Muscle of leg (tissue), 3 donors: ENCODE measurements at regions not wholly inside any gene's neighbourhood (a gene's known extent, or its start where the extent isn't known, plus 50 kb on each side); places are given as distances from the start of the nearest gene placed in this dataset.
"Not testable (repeated sequence)": the region's sequence is repeated elsewhere in the genome, so short reads cannot be mapped to it uniquely, and the experiment has no call there.

Experiments used
- DNase-seq: peaks from one replicate; pipeline ENCODE4 v3.0.0; 2013
- H3K27ac ChIP-seq: one replicate; pipeline ENCODE4 v1.5.1; 2013; ENCODE audit warnings: mild to moderate bottlenecking, low read length, control low read depth
- H3K27me3 ChIP-seq: one replicate; pipeline ENCODE4 v1.6.1; 2013; ENCODE audit warnings: low read length; ENCODE audit not compliant: control insufficient read depth, insufficient read depth
- H3K36me3 ChIP-seq: one replicate; pipeline ENCODE4 v1.6.1; 2013; ENCODE audit warnings: low read length; ENCODE audit not compliant: control insufficient read depth, insufficient read depth
- H3K4me1 ChIP-seq: one replicate; pipeline ENCODE4 v1.6.1; 2013; ENCODE audit warnings: low read length; ENCODE audit not compliant: control insufficient read depth, insufficient read depth
- H3K4me3 ChIP-seq: one replicate; pipeline ENCODE4 v1.5.1; 2013; ENCODE audit warnings: low read length, control low read depth
- H3K9me3 ChIP-seq: replicated peaks from 2 replicates; pipeline ENCODE4 v1.6.1; 2013; ENCODE audit warnings: low read depth, low read length; ENCODE audit not compliant: control insufficient read depth
- WGBS: methylation state at CpG from one replicate; pipeline ENCODE4 v1.1.5; 2013; ENCODE audit warnings: missing lambda C conversion rate; ENCODE audit not compliant: insufficient coverage; 5-methylcytosine and 5-hydroxymethylcytosine counted together

- Histone ChIP-seq H3K9me3 (no peaks in the 10 kb centered on the region), H3K4me1 (no peaks in the 10 kb centered on the region), H3K27me3 (no peaks in the 10 kb centered on the region), H3K27ac (no peak overlapping the region), H3K36me3 (no peaks in the 10 kb centered on the region), H3K4me3 (no peak overlapping the region)
- WGBS: no CpG with 5 or more reads among the region's 1 CpG
- no peak for DNase-seq
These were observed 113.1 kb upstream of the XIRP2 start for GRCh38 chr2:166775176-166775575.

GRCh38 chr2:166773308-166773949 lies 114.9 kb upstream of the XIRP2 start:
- H3K4me1 ChIP-seq: no peaks in the 10 kb centered on the region
- no CpG with 5 or more reads among the region's 3 CpGs for WGBS
- DNase-seq: no peak

GRCh38 chr2:166768393-166769123 lies 119.7 kb upstream of the XIRP2 start:
- DNase-seq: no peak
- no peaks in the 10 kb centered on the region for H3K4me1 ChIP-seq
- H3K27me3 ChIP-seq: no peaks in the 10 kb centered on the region
- WGBS: no CpG with 5 or more reads among the region's 1 CpG
- no peaks in the 10 kb centered on the region for H3K9me3 ChIP-seq
- no peaks in the 10 kb centered on the region for H3K36me3 ChIP-seq
- no peak overlapping the region for H3K4me3 ChIP-seq
- no peak overlapping the region for H3K27ac ChIP-seq

More at GRCh38 chr2:166773308-166773949, 114.9 kb upstream of the XIRP2 start:
- Histone ChIP-seq H3K4me3 (no peak overlapping the region), H3K36me3 (no peaks in the 10 kb centered on the region), H3K9me3 (no peaks in the 10 kb centered on the region), H3K27ac (no peak overlapping the region), H3K27me3 (no peaks in the 10 kb centered on the region)

- not testable (repeated sequence) for H3K4me1 ChIP-seq, H3K36me3 ChIP-seq, DNase-seq, H3K4me3 ChIP-seq, H3K9me3 ChIP-seq, H3K27me3 ChIP-seq, H3K27ac ChIP-seq
- WGBS: 83% methylated on average over 12 of the region's 13 CpGs
These were observed 121.4 kb upstream of the XIRP2 start for GRCh38 chr2:166766769-166767322.

- Histone ChIP-seq H3K27ac (no peak overlapping the region), H3K27me3 (no peaks in the 10 kb centered on the region), H3K9me3 (no peaks in the 10 kb centered on the region), H3K4me3 (no peak overlapping the region), H3K4me1 (no peaks in the 10 kb centered on the region), H3K36me3 (no peaks in the 10 kb centered on the region)
- DNase-seq: no peak
- 58% methylated on average over 1 of the region's 6 CpGs for WGBS
These were observed 122.1 kb upstream of the XIRP2 start for GRCh38 chr2:166766220-166766619.

GRCh38 chr2:166765141-166765540 lies 123.1 kb upstream of the XIRP2 start:
- Histone ChIP-seq H3K9me3 (no peaks in the 10 kb centered on the region), H3K27me3 (no peaks in the 10 kb centered on the region), H3K4me1 (no peaks in the 10 kb centered on the region), H3K36me3 (no peaks in the 10 kb centered on the region), H3K27ac (no peak overlapping the region), H3K4me3 (no peak overlapping the region)
- peak; percentile 2 for DNase-seq
- WGBS: no CpG with 5 or more reads among the region's 1 CpG

- Histone ChIP-seq H3K27ac (no peak overlapping the region), H3K27me3 (no peaks in the 10 kb centered on the region), H3K9me3 (no peaks in the 10 kb centered on the region), H3K36me3 (no peaks in the 10 kb centered on the region), H3K4me3 (no peak overlapping the region), H3K4me1 (no peaks in the 10 kb centered on the region)
- DNase-seq: no peak
These were observed 123.6 kb upstream of the XIRP2 start for GRCh38 chr2:166764702-166765101.

GRCh38 chr2:166764216-166764615 lies 124.1 kb upstream of the XIRP2 start:
- Histone ChIP-seq H3K9me3 (no peaks in the 10 kb centered on the region), H3K36me3 (no peaks in the 10 kb centered on the region), H3K27ac (no peak overlapping the region), H3K4me3 (no peak overlapping the region), H3K27me3 (no peaks in the 10 kb centered on the region), H3K4me1 (no peaks in the 10 kb centered on the region)
- DNase-seq: no peak
- no CpG with 5 or more reads among the region's 1 CpG for WGBS

GRCh38 chr2:166762746-166763145 lies 125.5 kb upstream of the XIRP2 start:
- no CpG with 5 or more reads among the region's 2 CpGs for WGBS

GRCh38 chr2:166758956-166759355 lies 129.3 kb upstream of the XIRP2 start:
- Histone ChIP-seq H3K9me3 (no peaks in the 10 kb centered on the region), H3K36me3 (no peaks in the 10 kb centered on the region), H3K27me3 (no peaks in the 10 kb centered on the region), H3K4me3 (no peak overlapping the region), H3K27ac (no peak overlapping the region), H3K4me1 (no peaks in the 10 kb centered on the region)
- WGBS: 100% methylated on average over 1 of the region's 4 CpGs
- DNase-seq: no peak

More at GRCh38 chr2:166762746-166763145, 125.5 kb upstream of the XIRP2 start:
- DNase-seq: no peak
- Histone ChIP-seq H3K9me3 (no peaks in the 10 kb centered on the region), H3K27ac (no peak overlapping the region), H3K36me3 (no peaks in the 10 kb centered on the region), H3K27me3 (no peaks in the 10 kb centered on the region), H3K4me3 (no peak overlapping the region), H3K4me1 (no peaks in the 10 kb centered on the region)
